Transverse colon (tissue), 3 donors: ENCODE measurements at regions not wholly inside any gene's neighbourhood (a gene's known extent, or its start where the extent isn't known, plus 50 kb on each side); places are given as distances from the start of the nearest gene placed in this dataset.

Source experiments
- EP300 ChIP-seq: sonication (generic); formaldehyde crosslinking; IDR thresholded peaks from one replicate; pipeline ENCODE4 v1.6.1; 2017; ENCODE audit warnings: antibody characterized with exemption, low read depth
- POLR2A ChIP-seq: fragments of 450-650 bp; IDR thresholded peaks from one replicate; pipeline ENCODE4 v1.6.1; 2016; ENCODE audit warnings: antibody characterized with exemption, mild to moderate bottlenecking, moderate library complexity
- TF ChIP-seq, protein P1 (sequence below), 5 experiments: fragments of 200-600 bp in 3 of 5; fragments of 450-650 bp in 2 of 5; sonication (generic) in 3 of 5; IDR thresholded peaks; 1 replicate in 2 of 5; 2 replicates in 3 of 5; pipeline ENCODE4 v1.5.1; 2016 to 2017; ENCODE audit warnings: antibody characterized with exemption in 5 of 5, inconsistent platforms in 3 of 5, mild to moderate bottlenecking in 2 of 5, moderate library complexity in 1 of 5

- TF ChIP-seq, protein P1, sequence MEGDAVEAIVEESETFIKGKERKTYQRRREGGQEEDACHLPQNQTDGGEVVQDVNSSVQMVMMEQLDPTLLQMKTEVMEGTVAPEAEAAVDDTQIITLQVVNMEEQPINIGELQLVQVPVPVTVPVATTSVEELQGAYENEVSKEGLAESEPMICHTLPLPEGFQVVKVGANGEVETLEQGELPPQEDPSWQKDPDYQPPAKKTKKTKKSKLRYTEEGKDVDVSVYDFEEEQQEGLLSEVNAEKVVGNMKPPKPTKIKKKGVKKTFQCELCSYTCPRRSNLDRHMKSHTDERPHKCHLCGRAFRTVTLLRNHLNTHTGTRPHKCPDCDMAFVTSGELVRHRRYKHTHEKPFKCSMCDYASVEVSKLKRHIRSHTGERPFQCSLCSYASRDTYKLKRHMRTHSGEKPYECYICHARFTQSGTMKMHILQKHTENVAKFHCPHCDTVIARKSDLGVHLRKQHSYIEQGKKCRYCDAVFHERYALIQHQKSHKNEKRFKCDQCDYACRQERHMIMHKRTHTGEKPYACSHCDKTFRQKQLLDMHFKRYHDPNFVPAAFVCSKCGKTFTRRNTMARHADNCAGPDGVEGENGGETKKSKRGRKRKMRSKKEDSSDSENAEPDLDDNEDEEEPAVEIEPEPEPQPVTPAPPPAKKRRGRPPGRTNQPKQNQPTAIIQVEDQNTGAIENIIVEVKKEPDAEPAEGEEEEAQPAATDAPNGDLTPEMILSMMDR (IDR thresholded peaks at IDR 0.05) = no peak
- no peak for TF ChIP-seq POLR2A
- no peak for TF ChIP-seq EP300
These were observed 1489.4 kb downstream of the AACS start for GRCh38 chr12:126554625-126555024.
